Fibroblast of the conjunctiva (primary cell): ENCODE measurements at regions not wholly inside any gene's neighbourhood (a gene's known extent, or its start where the extent isn't known, plus 50 kb on each side); places are given as distances from the start of the nearest gene placed in this dataset.

Experiments used
- DNase-seq: peaks from one replicate; pipeline ENCODE4 v3.0.0-alpha.2; 2010; ENCODE audit warnings: low read depth

- no peak for DNase-seq
Observed at GRCh38 chr2:191738003-191738402, 60.1 kb downstream of the NABP1 start.

- DNase-seq: no peak
Observed at GRCh38 chr2:191738667-191739066, 60.7 kb downstream of the NABP1 start.

- no peak for DNase-seq
Observed at GRCh38 chr2:191739194-191739593, 61.3 kb downstream of the NABP1 start.

GRCh38 chr2:191740016-191740419 is 62.1 kb downstream of the NABP1 start:
- no peak for DNase-seq

- no peak for DNase-seq
Observed at GRCh38 chr2:191740759-191741158, 62.8 kb downstream of the NABP1 start.

- DNase-seq: peak; percentile 72
Observed at GRCh38 chr2:191746346-191747169, 68.6 kb downstream of the NABP1 start.

- DNase-seq: no peak
Observed at GRCh38 chr2:191747170-191747530, 69.2 kb downstream of the NABP1 start.

GRCh38 chr2:191748059-191748461 is 70.1 kb downstream of the NABP1 start:
- DNase-seq: peak; percentile 46

- no peak for DNase-seq
Observed at GRCh38 chr2:191748528-191749180, 70.7 kb downstream of the NABP1 start.

GRCh38 chr2:191749181-191749540 is 71.2 kb downstream of the NABP1 start:
- no peak for DNase-seq

GRCh38 chr2:191754103-191754502 is 76.2 kb downstream of the NABP1 start:
- no peak for DNase-seq

- DNase-seq: no peak
Observed at GRCh38 chr2:191756761-191757160, 78.8 kb downstream of the NABP1 start.

- DNase-seq: no peak
Observed at GRCh38 chr2:191757208-191757607, 79.3 kb downstream of the NABP1 start.

GRCh38 chr2:191758518-191759507 is 80.9 kb downstream of the NABP1 start:
- DNase-seq: peak; percentile 12

GRCh38 chr2:191759680-191760079 is 81.7 kb downstream of the NABP1 start:
- no peak for DNase-seq

- no peak for DNase-seq
Observed at GRCh38 chr2:191760655-191761262, 82.8 kb downstream of the NABP1 start.

GRCh38 chr2:191773136-191773535 is 73.8 kb downstream of the CAVIN2 start:
- DNase-seq: no peak

- DNase-seq: no peak
Observed at GRCh38 chr2:191777351-191777750, 69.5 kb downstream of the CAVIN2 start.

GRCh38 chr2:191778041-191778440 is 68.8 kb downstream of the CAVIN2 start:
- DNase-seq: no peak

GRCh38 chr2:191782351-191782750 is 64.5 kb downstream of the CAVIN2 start:
- DNase-seq: no peak

- DNase-seq: no peak
Observed at GRCh38 chr2:191783416-191783815, 63.5 kb downstream of the CAVIN2 start.
